ENCODE measurements at regions not wholly inside any gene's neighbourhood (a gene's known extent, or its start where the extent isn't known, plus 50 kb on each side); places are given as distances from the start of the nearest gene placed in this dataset.
A peak's percentile ranks its signal among the peaks of the same experiment; 100 is the strongest.

DNA sequence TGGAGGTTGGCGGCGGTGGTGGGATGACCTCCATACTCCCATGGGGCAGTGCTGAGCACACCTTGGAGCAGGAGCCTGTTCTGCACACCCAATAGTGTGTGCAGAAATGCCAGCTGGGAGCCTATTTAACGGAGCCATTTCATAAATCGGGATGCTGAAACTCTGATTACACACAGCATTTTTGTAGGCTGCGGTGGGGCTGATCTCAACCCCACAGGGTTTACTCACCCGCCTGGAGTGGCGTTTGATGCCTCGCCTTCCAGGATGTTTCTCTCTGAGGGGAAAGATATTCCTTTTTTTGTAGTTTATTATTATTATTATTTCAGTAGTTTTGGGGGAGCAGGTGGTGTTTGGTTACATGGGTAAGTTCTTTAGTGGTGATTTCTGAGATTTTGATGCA lies 82.6 kb upstream of the WDR26 start:
- H3K27me3 ChIP-seq (ENCODE audit: control insufficient read depth in 5 of 5, insufficient read depth in 4 of 5, low read length in 5 of 5), result no peaks in the 10 kb centered on the region
- peaks cover 0 to 7% (median 0%) of the 10 kb centered on the region in 5 donors for H3K4me1 ChIP-seq (ENCODE audit: control insufficient read depth in 5 of 5, insufficient read depth in 5 of 5, low read length in 5 of 5)
- H3K27ac ChIP-seq (ENCODE audit: low read depth, low read length), result no peak overlapping the region
- no peaks in the 10 kb centered on the region for H3K36me3 ChIP-seq (ENCODE audit: control insufficient read depth in 5 of 5, insufficient read depth in 5 of 5, low read length in 5 of 5)
- peaks cover 0 to 5% (median 0%) of the 10 kb centered on the region in 5 donors for H3K9me3 ChIP-seq (ENCODE audit: control insufficient read depth in 5 of 5, low read length in 5 of 5)
- no peak overlapping the region for H3K4me3 ChIP-seq (ENCODE audit: low read depth in 1 of 5, low read length in 5 of 5)
- H3K9ac ChIP-seq (ENCODE audit: low read length in 5 of 5), result no peak overlapping the region

GRCh38 chr1:224518528-224518927 lies 83.9 kb upstream of the WDR26 start:
- Histone ChIP-seq H3K27me3 (ENCODE audit: control insufficient read depth in 5 of 5, insufficient read depth in 4 of 5, low read length in 5 of 5) (no peaks in the 10 kb centered on the region), H3K4me3 (ENCODE audit: low read depth in 1 of 5, low read length in 5 of 5) (no peak overlapping the region), H3K4me1 (ENCODE audit: control insufficient read depth in 5 of 5, insufficient read depth in 5 of 5, low read length in 5 of 5) (peaks cover 0 to 5% (median 0%) of the 10 kb centered on the region in 5 donors), H3K9ac (ENCODE audit: low read length in 5 of 5) (no peak overlapping the region), H3K9me3 (ENCODE audit: control insufficient read depth in 5 of 5, low read length in 5 of 5) (peaks cover 0 to 5% (median 0%) of the 10 kb centered on the region in 5 donors), H3K27ac (ENCODE audit: low read depth, low read length) (no peak overlapping the region), H3K36me3 (ENCODE audit: control insufficient read depth in 5 of 5, insufficient read depth in 5 of 5, low read length in 5 of 5) (no peaks in the 10 kb centered on the region)

- Histone ChIP-seq H3K27ac (ENCODE audit: low read depth, low read length) (no peak overlapping the region), H3K4me3 (ENCODE audit: low read depth in 1 of 5, low read length in 5 of 5) (no peak overlapping the region), H3K9ac (ENCODE audit: low read length in 5 of 5) (no peak overlapping the region), H3K36me3 (ENCODE audit: control insufficient read depth in 5 of 5, insufficient read depth in 5 of 5, low read length in 5 of 5) (no peaks in the 10 kb centered on the region), H3K27me3 (ENCODE audit: control insufficient read depth in 5 of 5, insufficient read depth in 4 of 5, low read length in 5 of 5) (no peaks in the 10 kb centered on the region), H3K9me3 (ENCODE audit: control insufficient read depth in 5 of 5, low read length in 5 of 5) (peaks cover 0 to 5% (median 0%) of the 10 kb centered on the region in 5 donors), H3K4me1 (ENCODE audit: control insufficient read depth in 5 of 5, insufficient read depth in 5 of 5, low read length in 5 of 5) (no peaks in the 10 kb centered on the region)
These were observed 85.3 kb upstream of the WDR26 start for GRCh38 chr1:224519874-224520273.

- no peaks in the 10 kb centered on the region for H3K4me1 ChIP-seq (ENCODE audit: control insufficient read depth in 5 of 5, insufficient read depth in 5 of 5, low read length in 5 of 5)
- H3K36me3 ChIP-seq (ENCODE audit: control insufficient read depth in 5 of 5, insufficient read depth in 5 of 5, low read length in 5 of 5), result no peaks in the 10 kb centered on the region
- H3K9me3 ChIP-seq (ENCODE audit: control insufficient read depth in 5 of 5, low read length in 5 of 5), result peaks cover 0 to 5% (median 0%) of the 10 kb centered on the region in 5 donors
- no peak overlapping the region for H3K9ac ChIP-seq (ENCODE audit: low read length in 5 of 5)
- H3K4me3 ChIP-seq (ENCODE audit: low read depth in 1 of 5, low read length in 5 of 5), result peak overlapping the region in 1 of 5 donors; percentile 5
- no peak overlapping the region for H3K27ac ChIP-seq (ENCODE audit: low read depth, low read length)
- H3K27me3 ChIP-seq (ENCODE audit: control insufficient read depth in 5 of 5, insufficient read depth in 4 of 5, low read length in 5 of 5), result no peaks in the 10 kb centered on the region
These were observed 86.2 kb upstream of the WDR26 start for GRCh38 chr1:224520808-224521207.

DNA sequence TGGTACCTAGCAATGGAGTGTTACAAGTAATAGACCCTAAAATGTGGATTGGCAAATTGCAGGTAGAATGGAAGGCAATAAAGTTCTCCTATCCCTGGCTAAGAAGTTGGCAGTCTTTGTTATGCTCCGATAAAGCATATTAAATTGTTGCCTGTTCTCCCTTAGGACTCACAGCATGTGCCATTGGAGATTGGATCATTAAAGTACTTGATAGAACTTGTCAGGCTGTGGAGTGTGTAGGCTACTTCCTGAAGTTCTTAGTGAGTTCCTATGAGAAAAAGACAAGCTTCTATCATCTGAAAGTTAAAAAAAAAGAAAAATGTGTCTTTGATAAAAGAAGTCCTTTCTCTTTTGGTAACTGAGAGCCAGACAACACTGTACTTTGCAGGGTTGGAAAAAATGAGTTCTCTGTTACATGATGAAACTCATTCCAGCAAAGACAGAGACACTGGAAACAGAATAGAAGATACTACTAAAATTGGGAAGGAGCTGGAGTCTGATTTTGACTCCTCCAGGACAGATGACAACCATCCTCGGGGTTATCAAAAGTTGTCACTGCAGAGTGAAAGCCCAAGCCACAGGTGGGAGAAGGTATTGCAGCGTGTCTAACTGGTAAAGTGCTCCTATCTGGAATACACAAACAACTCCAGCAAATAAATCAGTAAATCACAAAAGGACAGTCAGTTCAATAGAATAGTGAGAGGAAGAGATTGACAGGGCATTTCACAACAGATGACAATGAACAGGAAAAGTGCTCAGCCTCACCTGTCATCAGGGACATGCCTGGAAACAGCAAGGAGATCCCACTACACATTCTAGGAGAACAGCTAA lies 87.5 kb upstream of the WDR26 start:
- no peak overlapping the region for H3K9ac ChIP-seq (ENCODE audit: low read length in 5 of 5)
- no peaks in the 10 kb centered on the region for H3K27me3 ChIP-seq (ENCODE audit: control insufficient read depth in 5 of 5, insufficient read depth in 4 of 5, low read length in 5 of 5)
- no peaks in the 10 kb centered on the region for H3K4me1 ChIP-seq (ENCODE audit: control insufficient read depth in 5 of 5, insufficient read depth in 5 of 5, low read length in 5 of 5)
- peaks cover 0 to 5% (median 0%) of the 10 kb centered on the region in 5 donors for H3K9me3 ChIP-seq (ENCODE audit: control insufficient read depth in 5 of 5, low read length in 5 of 5)
- H3K27ac ChIP-seq (ENCODE audit: low read depth, low read length), result no peak overlapping the region
- H3K36me3 ChIP-seq (ENCODE audit: control insufficient read depth in 5 of 5, insufficient read depth in 5 of 5, low read length in 5 of 5), result no peaks in the 10 kb centered on the region
- no peak overlapping the region for H3K4me3 ChIP-seq (ENCODE audit: low read depth in 1 of 5, low read length in 5 of 5)

DNA sequence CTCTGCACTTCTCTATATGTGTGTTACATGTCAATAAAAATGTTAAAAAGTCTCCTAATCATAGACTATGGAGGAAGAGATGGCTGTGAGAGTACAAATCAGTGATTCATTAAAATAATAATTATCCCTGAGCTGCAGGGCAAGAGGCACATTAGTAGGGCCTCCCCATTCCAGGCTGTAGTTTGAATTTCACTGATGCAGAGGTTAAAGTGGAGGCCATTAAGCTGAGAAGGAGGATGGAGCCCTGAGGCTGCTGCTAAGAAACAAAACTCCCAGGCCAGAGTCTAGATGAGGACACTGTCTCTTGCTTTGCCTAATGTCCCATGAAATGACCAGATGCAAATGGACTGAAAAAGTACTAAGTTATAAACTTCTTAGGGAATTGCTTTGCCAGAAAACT lies 89.1 kb upstream of the WDR26 start:
- H3K27me3 ChIP-seq (ENCODE audit: control insufficient read depth in 5 of 5, insufficient read depth in 4 of 5, low read length in 5 of 5), result no peaks in the 10 kb centered on the region
- H3K4me1 ChIP-seq (ENCODE audit: control insufficient read depth in 5 of 5, insufficient read depth in 5 of 5, low read length in 5 of 5), result no peaks in the 10 kb centered on the region
- no peak overlapping the region for H3K27ac ChIP-seq (ENCODE audit: low read depth, low read length)
- H3K9ac ChIP-seq (ENCODE audit: low read length in 5 of 5), result no peak overlapping the region
- peaks cover 0 to 5% (median 0%) of the 10 kb centered on the region in 5 donors for H3K9me3 ChIP-seq (ENCODE audit: control insufficient read depth in 5 of 5, low read length in 5 of 5)
- no peak overlapping the region for H3K4me3 ChIP-seq (ENCODE audit: low read depth in 1 of 5, low read length in 5 of 5)
- no peaks in the 10 kb centered on the region for H3K36me3 ChIP-seq (ENCODE audit: control insufficient read depth in 5 of 5, insufficient read depth in 5 of 5, low read length in 5 of 5)

DNA sequence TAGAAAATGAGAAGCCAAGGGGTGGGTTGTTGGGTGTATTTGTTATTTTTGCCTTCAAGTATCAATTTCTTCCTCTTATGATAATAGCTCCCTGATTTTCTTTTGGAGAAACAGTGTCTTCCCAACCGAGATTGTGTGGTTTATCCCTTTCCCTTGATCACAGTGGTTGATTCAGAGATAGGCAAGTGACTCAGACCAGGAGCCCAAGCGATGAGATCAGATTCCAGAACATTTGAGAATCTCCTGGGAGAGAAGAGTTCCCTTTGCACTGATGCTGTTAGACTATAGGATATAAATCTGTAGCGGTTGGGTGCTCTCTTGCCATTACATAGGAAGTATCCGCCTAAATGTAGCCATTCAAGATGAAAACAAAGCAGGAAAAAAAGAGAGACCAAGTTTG lies 90.1 kb upstream of the WDR26 start:
- Histone ChIP-seq H3K27ac (ENCODE audit: low read depth, low read length) (no peak overlapping the region), H3K4me3 (ENCODE audit: low read depth in 1 of 5, low read length in 5 of 5) (no peak overlapping the region), H3K27me3 (ENCODE audit: control insufficient read depth in 5 of 5, insufficient read depth in 4 of 5, low read length in 5 of 5) (no peaks in the 10 kb centered on the region), H3K36me3 (ENCODE audit: control insufficient read depth in 5 of 5, insufficient read depth in 5 of 5, low read length in 5 of 5) (no peaks in the 10 kb centered on the region), H3K9ac (ENCODE audit: low read length in 5 of 5) (no peak overlapping the region), H3K4me1 (ENCODE audit: control insufficient read depth in 5 of 5, insufficient read depth in 5 of 5, low read length in 5 of 5) (no peaks in the 10 kb centered on the region), H3K9me3 (ENCODE audit: control insufficient read depth in 5 of 5, low read length in 5 of 5) (peaks cover 0 to 5% (median 0%) of the 10 kb centered on the region in 5 donors)

GRCh38 chr1:224525411-224526040 lies 90.6 kb upstream of the CNIH3 start:
- H3K9me3 ChIP-seq (ENCODE audit: control insufficient read depth in 5 of 5, low read length in 5 of 5), result peaks cover 0 to 5% (median 0%) of the 10 kb centered on the region in 5 donors
- no peak overlapping the region for H3K27ac ChIP-seq (ENCODE audit: low read depth, low read length)
- no peak overlapping the region for H3K9ac ChIP-seq (ENCODE audit: low read length in 5 of 5)
- H3K27me3 ChIP-seq (ENCODE audit: control insufficient read depth in 5 of 5, insufficient read depth in 4 of 5, low read length in 5 of 5), result no peaks in the 10 kb centered on the region
- H3K4me3 ChIP-seq (ENCODE audit: low read depth in 1 of 5, low read length in 5 of 5), result no peak overlapping the region
- no peaks in the 10 kb centered on the region for H3K36me3 ChIP-seq (ENCODE audit: control insufficient read depth in 5 of 5, insufficient read depth in 5 of 5, low read length in 5 of 5)
- no peaks in the 10 kb centered on the region for H3K4me1 ChIP-seq (ENCODE audit: control insufficient read depth in 5 of 5, insufficient read depth in 5 of 5, low read length in 5 of 5)

DNA sequence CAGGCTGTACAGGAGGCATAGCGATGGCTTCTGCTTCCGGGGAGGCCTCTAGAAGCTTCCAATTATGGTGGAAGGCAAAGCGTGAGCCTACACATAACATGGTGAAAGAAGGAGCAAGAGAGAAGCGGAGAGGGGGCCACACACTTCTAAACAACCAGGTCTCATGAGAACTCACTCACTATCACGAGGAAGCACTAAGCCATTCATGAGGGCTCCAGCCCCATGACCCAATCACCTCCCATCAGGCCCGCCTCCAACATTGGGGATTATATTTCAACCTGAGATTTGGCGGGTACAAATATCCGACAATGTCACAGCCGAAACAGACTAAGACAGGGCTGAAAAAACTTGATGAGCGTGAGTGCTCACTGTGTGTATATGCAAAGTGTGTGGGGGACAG lies 89.3 kb upstream of the CNIH3 start:
- H3K4me1 ChIP-seq (ENCODE audit: control insufficient read depth in 5 of 5, insufficient read depth in 5 of 5, low read length in 5 of 5), result no peaks in the 10 kb centered on the region
- no peak overlapping the region for H3K4me3 ChIP-seq (ENCODE audit: low read depth in 1 of 5, low read length in 5 of 5)
- no peak overlapping the region for H3K9ac ChIP-seq (ENCODE audit: low read length in 5 of 5)
- no peaks in the 10 kb centered on the region for H3K27me3 ChIP-seq (ENCODE audit: control insufficient read depth in 5 of 5, insufficient read depth in 4 of 5, low read length in 5 of 5)
- H3K27ac ChIP-seq (ENCODE audit: low read depth, low read length), result no peak overlapping the region
- no peaks in the 10 kb centered on the region for H3K9me3 ChIP-seq (ENCODE audit: control insufficient read depth in 5 of 5, low read length in 5 of 5)
- H3K36me3 ChIP-seq (ENCODE audit: control insufficient read depth in 5 of 5, insufficient read depth in 5 of 5, low read length in 5 of 5), result no peaks in the 10 kb centered on the region

DNA sequence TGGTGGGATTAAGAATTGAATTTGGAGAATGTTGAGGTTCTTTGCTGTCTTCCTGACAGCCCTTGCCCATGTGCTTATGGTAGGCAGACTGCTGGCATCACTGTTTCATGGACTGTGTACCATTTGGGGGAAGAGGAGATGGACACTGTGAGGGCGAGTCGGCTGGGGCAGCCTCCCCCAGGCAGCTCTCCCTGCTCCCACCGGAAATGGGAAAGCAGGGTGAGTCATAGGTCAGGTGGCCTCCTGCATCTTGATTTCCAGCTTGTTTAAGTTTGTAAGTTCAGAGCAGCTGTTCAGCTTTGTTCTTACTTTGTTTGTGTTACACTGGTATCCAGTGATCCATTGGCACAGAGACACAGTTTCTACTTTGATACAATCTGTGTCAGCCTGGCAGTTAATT lies 87.2 kb upstream of the CNIH3 start:
- no peak overlapping the region for H3K27ac ChIP-seq (ENCODE audit: low read depth, low read length)
- H3K27me3 ChIP-seq (ENCODE audit: control insufficient read depth in 5 of 5, insufficient read depth in 4 of 5, low read length in 5 of 5), result no peaks in the 10 kb centered on the region
- H3K9me3 ChIP-seq (ENCODE audit: control insufficient read depth in 5 of 5, low read length in 5 of 5), result no peaks in the 10 kb centered on the region
- H3K4me3 ChIP-seq (ENCODE audit: low read depth in 1 of 5, low read length in 5 of 5), result no peak overlapping the region
- no peak overlapping the region for H3K9ac ChIP-seq (ENCODE audit: low read length in 5 of 5)
- no peaks in the 10 kb centered on the region for H3K36me3 ChIP-seq (ENCODE audit: control insufficient read depth in 5 of 5, insufficient read depth in 5 of 5, low read length in 5 of 5)
- no peaks in the 10 kb centered on the region for H3K4me1 ChIP-seq (ENCODE audit: control insufficient read depth in 5 of 5, insufficient read depth in 5 of 5, low read length in 5 of 5)
